GM19023 (cell line): ENCODE measurements at regions not wholly inside any gene's neighbourhood (a gene's known extent, or its start where the extent isn't known, plus 50 kb on each side); places are given as distances from the start of the nearest gene placed in this dataset.

ENCODE experiments used
- ATAC-seq: cut with Tn5 transposase; IDR thresholded peaks from one replicate; pipeline ENCODE4 v1.9.1; 2021; ENCODE audit warnings: mild to moderate bottlenecking, moderate library complexity; ENCODE audit not compliant: unreplicated experiment

DNA sequence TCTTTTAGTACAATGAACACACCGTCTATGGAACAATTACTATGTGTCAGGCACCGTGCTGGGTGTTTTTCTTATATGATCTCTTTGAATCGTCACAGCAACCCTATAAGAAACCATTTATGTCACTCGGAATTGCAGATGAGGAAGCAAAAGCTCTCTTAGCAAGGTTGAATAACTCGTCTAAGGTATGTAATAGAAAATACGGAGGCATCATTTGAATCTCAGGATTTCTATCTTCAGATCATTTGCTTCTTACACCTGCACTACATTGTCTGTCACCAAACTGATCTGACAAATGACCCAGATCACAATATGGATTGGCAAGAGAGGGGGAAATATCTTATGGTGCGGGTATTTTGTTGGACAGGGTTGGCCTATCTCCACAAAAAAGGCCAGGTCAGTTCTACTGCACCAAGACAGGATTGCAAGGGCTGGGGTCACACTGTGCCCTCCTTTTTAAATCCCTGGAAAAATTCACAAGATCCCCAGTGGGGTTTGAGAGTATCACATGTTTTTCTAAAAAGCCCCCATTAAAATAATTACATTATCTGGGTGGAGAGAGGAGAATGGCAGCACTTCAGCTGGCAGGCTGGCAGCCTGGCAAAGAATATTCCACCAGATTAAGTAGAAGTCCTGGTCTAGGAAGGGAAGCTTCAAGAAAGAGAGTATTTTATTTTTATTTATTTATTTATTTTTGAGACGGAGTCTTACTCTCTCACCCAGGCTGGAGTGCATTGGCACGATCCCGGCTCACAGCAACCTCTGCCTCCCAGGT, 110.7 kb upstream of the CLMP start:
- no peak for ATAC-seq

DNA sequence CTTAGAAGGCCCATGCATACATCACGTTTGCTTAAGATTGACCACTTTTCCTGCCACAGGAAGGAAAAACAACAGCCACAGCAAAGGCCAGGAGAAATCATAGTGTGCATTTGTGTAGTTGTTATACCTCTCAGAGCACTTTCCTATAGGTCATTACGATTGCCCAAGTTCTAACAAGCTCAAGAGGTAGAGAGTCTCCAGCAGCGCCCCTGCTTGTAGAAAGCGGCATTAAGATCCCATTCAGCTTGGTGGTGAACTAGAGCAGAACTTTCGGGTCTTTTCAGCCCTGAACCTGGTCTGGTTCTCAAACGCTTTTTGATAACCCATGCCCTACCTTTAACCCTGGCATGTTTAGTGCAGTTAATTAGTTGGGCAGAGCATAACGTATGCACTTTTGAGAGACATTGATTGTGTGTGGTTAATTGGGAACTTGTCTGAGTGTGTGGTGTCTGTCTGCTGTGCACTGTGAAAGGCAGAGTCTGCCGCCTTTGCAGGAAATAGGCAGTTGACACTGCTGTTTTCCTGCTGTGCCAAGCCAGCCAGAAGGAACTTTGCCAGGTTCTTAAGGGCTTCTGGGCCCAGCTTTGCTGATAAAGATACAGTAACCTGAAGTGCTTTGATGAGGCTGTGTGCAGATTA, 109.9 kb upstream of the CLMP start:
- ATAC-seq = no peak

DNA sequence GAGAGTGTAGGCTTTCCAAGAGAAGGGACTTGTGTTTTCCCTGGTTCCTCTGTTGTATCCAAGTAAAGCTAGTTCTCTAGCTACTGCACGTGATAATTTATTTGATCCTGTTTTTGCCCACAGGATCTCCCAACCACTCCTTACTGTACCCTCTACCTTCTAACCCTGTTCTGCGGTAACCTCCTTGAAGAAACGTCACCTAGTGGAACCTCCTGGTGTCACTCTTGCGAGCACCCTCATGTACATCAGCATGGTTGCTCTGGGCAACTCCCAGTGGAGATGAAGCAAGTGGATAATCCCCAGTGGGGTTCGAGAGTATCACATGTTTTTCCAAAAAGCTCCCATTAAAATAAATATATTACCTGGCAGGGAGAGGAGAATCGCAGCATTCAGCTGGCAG, 108.9 kb upstream of the CLMP start:
- no peak for ATAC-seq

DNA sequence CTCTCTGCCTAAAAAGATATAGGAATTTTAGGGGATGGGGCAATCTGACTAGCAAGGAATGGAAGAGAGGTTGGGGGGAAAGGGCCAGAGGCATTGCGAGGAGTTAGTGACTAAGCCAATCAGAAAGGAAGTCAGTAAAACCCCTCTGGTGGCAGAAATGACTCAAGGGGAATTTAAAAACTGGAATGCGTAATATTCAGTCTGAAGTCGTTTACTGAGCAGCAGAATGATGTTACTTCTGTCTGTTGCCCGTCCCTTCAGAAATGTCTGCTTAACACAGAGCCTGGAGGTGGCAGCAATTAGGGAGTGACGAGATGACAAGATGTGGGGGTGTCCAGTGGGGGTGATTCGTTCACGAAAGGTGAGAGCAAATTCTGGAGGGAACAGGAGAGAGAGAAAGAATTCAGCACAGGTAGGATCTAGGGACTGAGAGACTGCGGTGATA, 107.7 kb upstream of the CLMP start:
- peak; percentile 55 for ATAC-seq

DNA sequence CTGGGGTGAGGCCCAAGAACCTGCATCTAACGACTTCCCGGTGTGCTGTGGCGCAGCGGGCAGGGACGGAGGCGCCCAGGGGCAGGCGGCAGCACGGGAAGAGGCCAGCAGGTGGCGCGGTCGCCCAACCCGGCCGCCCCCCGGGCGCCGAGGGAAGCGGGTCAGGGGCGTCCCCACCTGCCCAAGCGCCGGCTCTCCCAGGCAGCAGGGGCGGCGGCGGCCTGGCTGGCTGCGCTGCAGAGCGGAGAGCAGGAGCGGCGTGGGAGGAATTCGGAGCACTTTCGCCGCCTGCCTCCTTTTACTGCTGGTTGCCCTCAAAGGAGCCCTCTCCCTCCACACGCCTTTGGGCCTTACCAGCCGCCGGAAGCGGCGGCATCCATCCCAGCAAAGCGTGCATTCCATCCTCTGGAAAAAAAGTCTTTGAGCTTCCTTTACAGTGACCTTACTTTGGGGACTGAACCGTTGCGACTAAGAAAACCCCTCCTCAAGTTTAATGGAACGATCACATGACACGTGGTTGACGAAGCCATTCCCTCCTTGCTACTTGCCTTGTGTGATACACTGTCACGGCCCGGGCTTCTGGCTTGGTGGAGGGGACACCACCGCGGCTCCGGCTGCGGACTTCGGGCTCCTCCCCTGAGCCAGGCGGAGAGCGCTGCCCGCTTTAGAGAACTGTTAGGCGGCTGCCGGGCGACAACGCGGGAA, 106.8 kb upstream of the CLMP start:
- ATAC-seq = peak; percentile 72

DNA sequence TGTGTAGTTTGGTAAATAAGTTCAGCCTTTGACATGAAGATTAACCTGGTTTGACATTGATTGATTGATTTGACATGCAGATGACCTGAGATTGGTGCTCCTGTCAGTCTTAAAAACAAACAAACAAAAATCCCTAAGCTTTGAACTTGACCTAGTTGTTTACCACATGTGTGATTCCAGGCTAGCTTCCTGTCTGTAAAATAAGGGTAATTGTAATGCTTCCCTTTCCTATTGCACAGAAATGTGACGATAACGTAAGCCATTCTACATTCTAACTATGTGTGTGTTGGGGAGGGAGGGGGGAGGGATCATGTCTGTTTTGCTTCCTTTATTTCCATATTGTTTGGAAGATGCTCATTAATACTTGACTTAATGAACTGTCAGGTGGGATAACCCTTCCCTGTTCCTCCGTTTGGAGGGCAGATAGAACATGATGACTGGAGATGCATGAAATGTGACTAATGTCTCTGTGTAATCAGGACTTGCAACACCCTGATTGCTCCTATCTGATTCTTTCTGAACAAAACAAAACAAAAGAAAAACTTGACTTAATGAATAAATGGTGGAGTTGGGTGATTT, 106.1 kb upstream of the CLMP start:
- no peak for ATAC-seq

DNA sequence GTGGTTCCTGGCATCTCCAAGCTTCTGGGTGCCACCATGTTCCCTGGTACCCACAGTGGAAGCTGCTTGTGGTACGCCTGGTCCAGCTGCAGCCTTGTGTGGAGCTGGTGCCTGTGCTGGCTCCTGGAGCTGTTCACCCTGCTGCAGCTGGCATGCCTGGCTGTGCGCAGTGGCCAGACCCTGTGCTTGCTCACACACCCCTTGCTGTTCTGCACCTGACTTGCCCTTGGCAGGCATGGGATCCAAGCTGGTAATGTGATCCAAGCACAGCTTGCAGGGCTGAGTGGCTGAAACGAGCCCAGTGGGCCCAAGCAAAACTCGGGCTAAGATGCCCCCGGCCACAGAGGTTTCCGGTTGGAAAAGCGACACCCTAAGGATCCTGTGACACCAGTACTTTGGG, 104.7 kb upstream of the CLMP start:
- ATAC-seq = no peak

DNA sequence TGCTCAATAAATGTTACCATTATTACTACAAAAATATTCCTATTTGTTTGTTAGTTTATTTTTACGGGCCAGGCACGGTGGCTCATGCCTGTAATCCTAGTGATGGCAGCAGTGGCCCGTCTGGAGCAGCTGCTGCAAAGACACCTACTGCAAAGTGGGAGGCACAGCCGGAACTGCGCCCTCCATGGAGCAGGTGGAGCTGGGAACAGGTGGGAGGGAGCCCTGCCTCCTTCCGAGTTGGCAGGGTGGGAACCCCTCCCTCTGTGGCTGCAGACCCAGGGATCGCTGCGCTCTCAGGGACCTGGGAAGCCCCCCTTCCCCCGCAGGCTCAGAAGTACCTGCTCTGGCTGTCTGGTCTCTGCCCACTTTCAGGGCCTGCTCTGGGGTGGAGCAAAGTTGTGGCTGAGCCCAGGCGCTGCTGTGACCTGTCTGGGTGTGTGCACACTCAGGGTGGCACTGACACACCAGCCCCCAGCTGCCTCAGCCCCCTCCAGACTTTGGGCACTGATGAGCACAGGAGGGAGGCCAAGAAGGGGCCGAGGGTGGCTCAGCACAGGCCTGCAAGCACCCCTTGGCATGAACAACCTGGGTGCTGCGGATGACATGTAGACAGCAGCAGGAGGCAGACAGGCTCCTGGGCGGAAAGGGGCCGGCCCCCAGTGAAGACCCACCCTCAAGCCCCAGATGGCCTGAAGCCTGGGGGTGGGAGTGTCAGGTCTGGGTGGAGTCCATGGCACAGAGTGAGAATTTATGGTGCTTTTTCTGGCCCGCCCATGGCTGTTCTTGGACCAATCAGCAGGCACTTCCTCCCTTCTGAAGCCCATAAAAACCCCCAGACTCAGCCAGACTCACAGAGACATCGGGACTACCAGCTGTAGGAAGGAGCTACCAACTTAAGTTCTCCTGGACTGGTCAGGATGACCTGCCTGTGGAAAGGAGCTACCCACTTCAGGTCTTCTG, 103.7 kb upstream of the CLMP start:
- ATAC-seq = no peak

DNA sequence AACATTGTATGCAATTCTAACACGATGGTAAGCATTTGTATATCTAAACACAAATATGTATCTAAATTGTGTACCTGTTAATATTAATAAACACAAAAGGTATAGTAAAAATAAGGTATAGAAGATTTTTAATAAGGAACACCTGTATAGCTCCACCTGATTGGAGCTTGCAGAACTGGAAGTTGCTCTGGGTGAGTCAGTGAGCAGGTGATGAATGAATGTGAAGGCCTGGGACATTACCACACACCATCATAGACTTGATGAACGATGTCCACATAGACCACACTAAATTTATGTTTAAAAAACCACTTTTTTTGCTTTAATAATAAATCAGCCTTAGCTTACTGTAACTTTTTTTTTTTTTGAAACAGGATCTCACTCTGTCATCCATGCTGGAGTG, 97.6 kb upstream of the CLMP start:
- ATAC-seq = no peak

DNA sequence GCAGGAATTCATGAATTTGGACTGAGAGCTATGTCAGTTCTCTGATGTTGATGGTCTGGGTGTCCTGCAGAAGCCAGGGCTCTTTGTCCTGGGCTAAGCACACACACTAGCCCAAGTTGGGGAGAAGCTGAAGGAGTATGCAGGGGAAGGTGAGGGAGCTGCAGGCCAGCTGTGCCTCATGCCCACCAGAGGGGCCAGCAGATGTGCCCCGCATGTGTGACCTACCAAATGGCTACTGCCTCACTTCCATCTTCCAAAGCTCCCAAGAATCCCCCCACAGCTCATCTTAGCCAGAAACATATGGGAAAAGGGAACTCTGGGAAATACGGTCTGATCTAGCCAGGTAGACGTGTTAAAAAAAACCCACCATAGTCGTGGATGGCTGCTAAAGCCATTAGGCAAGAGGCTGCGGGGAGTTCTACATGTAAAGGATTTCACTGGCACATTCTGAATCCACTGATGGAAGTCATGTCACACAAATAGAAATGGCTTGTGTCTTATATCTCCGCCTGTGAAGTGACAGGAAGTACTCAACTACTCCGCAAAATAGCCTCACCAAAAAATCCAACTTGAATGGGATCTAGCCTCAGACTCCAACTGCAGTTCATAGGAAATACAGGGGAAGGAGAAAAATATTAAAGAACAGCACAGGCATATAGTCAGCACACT, 96.3 kb upstream of the CLMP start:
- ATAC-seq = no peak

DNA sequence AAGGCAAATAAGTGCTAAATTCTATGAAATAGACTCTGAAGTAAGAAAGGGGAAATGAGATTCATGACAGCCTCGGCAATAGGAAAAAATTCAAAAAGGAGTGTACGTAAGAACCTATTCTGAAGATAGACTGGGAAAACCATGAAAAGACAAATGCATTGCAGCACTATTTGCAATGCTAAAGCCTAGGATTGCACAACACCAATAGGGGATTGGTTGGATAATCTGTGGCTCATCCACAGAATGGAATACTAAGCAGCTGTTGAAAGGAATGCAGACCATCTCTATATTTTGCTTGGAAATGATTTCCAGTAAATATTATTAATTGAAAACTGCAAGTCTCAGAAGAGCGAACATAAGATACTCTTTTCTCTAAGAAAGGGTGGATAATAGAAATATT, 91.7 kb upstream of the CLMP start:
- no peak for ATAC-seq

DNA sequence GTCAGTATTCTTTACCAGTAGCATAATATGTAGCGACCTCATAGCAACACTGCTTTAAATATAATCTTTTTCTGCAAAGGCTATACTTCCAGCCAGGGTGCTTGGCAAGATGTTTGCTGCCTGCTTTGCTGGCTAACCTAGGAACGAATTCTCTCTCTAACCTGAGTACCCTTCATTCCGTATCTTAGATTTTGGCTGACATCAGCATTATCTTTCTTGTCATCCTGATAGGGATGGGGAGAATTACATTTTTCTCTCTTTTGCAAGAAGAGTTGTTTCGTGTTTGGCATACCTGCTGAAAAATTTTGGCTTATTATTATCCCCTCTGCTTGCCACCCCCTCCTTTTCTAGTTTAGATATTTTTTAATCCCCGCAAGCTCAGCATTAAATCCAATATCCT, 91.2 kb upstream of the CLMP start:
- no peak for ATAC-seq

DNA sequence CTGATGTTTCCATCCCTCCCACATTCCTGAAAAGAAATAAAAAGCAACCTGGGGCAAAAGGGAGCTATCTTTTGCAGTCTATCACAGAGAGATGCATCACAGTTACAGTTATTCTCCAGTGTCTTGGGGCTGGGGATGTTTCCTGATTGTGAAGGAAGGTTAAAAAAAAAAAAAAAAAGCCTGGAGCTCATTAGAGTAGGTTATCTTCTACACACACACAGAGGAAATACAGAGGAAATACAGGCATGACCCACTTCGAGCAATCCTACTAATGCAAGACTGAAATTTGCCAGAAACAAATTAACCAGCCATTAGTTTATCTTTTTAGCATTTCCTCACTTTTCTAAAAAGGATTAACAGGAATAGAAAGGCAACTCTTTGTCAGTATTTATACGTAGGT, 89.4 kb upstream of the CLMP start:
- no peak for ATAC-seq

DNA sequence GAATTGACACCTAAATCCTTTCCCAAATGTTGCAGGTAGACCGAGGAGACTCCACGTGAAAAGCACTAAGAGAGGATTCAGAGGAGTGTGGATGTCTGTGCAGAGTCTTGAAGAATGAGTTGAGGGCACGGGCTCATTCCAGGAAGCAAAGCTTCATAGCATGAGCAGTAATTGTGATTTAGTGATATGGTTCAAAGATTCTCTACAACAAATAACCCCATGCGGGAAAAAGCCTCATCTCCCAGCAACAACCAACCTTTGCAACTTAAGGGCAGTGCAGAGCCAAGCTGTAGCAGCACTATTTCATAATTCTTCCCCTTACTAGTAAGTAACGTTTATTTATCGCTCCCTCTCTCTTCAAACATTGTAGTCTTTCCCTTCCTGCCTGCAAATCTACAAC, 87.5 kb upstream of the CLMP start:
- ATAC-seq = no peak

DNA sequence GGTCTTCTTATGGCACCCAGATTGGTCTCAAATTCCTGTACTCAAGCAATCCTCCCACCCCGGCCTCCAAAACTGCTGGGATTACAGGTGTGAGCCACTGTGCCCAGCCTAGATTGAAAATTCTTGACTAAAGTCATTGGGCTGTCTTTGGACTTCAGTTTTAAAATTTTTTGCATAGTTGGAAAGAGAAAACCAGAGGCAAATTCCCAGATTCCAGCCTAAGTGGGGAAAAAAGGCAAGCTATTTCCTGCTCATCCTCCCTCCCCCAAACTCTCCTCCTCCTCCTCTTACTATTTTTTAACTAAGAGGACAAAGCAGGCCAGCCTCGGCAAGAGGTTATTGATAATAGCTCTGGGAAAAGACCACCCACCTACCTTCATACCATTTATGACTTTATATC, 78.6 kb upstream of the CLMP start:
- ATAC-seq = no peak

DNA sequence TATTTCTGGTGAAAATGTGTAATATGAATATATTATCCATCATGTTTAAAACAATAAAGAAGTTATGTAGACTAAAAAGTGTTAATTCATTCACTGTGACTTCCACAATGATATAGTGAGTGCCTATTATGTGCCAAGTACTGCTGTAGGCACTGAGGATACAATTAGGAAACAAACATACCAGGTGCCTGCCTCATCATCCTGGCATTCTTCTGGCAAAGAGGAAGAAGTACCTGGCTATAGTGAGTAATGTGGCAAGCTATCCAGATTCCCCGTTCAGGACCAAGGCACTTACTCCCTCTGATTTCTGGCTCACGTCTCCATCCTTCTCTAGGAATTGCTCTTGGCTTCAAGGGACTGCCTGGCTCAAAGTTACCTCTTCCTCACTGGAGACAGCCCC, 77.5 kb upstream of the CLMP start:
- no peak for ATAC-seq

DNA sequence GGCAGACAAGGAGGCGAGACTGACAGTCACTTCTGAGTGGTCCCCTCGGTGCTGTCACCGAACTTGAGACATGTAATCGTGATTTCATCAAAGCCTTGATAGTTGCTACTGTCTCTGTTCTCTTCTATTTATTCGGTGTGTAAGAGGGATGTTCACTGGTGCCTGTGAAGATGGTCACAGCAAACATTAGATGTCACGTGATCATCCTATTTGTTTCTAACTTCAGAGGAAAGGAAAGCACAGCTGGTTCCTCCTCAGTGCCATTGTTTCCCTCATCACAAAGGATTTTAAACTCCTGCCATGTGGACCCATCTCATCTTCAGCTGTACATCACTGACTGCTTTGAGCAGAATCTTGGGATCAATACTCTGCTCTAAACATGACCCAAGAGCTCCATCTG, 73.1 kb upstream of the CLMP start:
- ATAC-seq = no peak

DNA sequence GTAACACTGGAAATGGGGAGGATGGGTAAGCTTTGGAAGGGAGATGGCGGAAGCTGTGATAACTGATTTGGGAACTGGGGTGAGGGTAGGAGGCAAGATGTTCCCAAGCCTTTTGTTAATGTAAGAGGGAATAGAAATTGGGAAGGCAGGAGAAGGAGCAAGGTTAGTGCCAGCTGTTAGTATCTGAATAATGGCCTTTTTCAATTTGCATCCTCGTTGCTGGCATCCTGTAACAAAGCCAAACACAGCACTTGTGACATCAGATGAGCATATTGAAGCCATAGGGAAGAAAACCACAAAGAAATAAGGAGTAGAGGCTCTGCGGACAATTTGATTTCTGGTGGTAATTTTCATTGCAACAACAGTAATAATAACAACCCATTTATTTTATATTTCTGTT, 70.9 kb upstream of the CLMP start:
- no peak for ATAC-seq

DNA sequence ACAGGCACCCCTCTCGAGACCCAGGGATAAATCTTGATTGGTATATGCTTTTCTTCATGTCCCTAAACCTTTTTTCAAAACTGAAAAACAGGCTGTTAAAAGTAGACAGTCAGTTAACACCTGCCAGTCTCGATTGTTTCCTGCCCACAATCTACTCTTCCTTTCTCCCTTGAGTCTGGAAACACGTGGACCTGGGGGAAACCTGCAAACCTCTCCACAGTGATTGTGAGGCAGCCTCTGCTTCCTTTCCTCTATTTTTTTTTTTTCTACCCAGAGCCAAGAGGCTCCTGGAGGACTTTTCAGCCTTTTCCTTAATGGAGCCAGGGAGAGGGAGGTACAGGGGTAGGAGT, 69.4 kb upstream of the CLMP start:
- no peak for ATAC-seq
